ENCODE measurements at regions not wholly inside any gene's neighbourhood (a gene's known extent, or its start where the extent isn't known, plus 50 kb on each side); places are given as distances from the start of the nearest gene placed in this dataset.

DNA sequence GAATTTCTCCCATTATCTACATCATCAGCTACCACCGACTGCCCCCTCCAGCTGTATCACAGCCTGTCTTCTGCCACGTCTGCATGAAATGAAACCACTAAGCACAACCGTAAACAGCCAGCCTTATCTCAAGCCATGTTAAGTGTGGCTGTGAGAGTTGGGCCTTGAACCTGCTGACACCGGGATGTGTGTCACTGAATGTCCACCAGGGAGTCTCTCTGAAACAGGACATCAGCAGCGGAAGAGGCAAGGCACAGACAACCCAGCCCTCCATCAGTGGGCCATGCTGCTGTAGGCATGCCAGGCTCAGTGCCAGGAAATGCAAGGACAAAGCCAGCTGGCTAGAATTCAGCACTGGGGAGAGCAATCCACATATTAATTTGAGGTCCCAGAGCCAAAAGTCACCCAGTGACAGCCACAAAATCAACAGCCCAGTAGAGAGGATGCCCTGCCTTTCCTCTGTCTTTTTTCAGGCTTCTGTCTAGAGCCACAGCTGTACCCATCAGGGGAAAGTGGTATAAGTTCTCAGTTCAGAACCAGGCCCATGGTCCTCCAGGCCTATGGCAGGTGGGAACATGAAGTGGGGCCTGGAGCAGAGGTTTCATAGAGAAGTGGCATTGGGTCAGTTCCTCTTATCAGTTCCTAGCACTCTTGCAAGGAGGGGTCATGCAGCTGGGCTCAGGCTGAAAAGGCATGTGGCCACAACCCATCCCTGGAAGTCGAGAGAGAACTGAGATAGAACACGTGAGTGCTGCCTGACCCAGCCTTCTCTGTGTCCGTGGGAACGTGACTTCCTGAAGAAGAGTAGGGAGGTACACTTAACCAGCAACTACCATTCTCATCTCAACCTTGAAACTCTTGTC is 199.4 kb downstream of the ESM1 start:
- TF ChIP-seq CTCF (IDR thresholded peaks at IDR 0.05): no peak
- DNase-seq (peak; percentile 47), ATAC-seq (ENCODE audit: low read depth) (peak; percentile 90)
- Mint-ChIP-seq H3K4me3 (no peak overlapping the region), H3K27me3 (no peaks in the 10 kb centered on the region), H3K4me1 (peaks cover 32% of the 10 kb centered on the region), H3K9me3 (no peaks in the 10 kb centered on the region), H3K36me3 (ENCODE audit: low read depth) (no peaks in the 10 kb centered on the region), H3K27ac (peak overlapping the region; percentile 88)
- intact Hi-C loops (cut with micrococcal nuclease): loop anchor here (1.0 to 2.0 kb wide), 6 partner anchors 13 to 269 kb away; partner anchors contain the start of gene SNX18
- ChIA-PET POLR2A (interaction anchor here (0.6 to 2.0 kb wide), 10 partner anchors 13 to 139 kb away, joined by 3 to 16 read pairs (median 6); no protein-coding TSS in a partner anchor), CTCF (interaction anchor here (1.2 to 1.7 kb wide), 3 partner anchors 22 to 269 kb away, joined by 4 to 6 read pairs (median 5); partner anchors contain the start of gene SNX18)

DNA sequence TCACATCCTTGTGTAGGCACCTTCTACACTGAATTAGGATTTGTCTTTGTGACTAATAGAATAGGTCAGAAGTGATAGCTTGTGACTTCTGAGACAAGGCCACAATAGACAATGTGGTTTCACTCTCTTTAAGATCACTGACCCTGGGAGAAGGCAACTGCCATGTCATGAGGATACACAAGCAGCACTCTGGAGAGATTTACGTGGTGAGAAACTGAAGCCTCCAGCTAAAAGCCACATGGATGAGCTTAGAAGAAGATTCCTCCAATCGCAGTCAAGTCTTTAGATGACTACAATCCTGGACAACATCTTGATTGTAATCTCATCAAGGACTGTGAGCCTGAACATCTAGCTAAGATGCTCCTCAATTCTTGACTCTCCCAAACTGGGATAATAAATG is 206.6 kb downstream of the ESM1 start:
- intact Hi-C loops (cut with micrococcal nuclease): no loop called here
- H3K36me3 Mint-ChIP-seq (ENCODE audit: low read depth): no peaks in the 10 kb centered on the region
- no peak for TF ChIP-seq CTCF (IDR thresholded peaks at IDR 0.05)
- ChIA-PET CTCF (interaction anchor here (0.7 kb wide), 1 partner anchor 263 kb away, joined by 3 read pairs; no protein-coding TSS in a partner anchor), POLR2A (no interaction called here)
- DNase-seq: no peak
- peaks cover 24% of the 10 kb centered on the region for H3K4me1 Mint-ChIP-seq
- H3K9me3 Mint-ChIP-seq: no peaks in the 10 kb centered on the region
- no peak overlapping the region for H3K4me3 Mint-ChIP-seq
- H3K27ac Mint-ChIP-seq: no peak overlapping the region
- ATAC-seq (ENCODE audit: low read depth): no peak
- H3K27me3 Mint-ChIP-seq: no peaks in the 10 kb centered on the region

GRCh38 chr5:54775645-54776044 is 209.7 kb downstream of the ESM1 start:
- ChIA-PET POLR2A (no interaction called here), CTCF (interaction anchor here (0.9 kb wide), 1 partner anchor 92 kb away, joined by 3 read pairs; no protein-coding TSS in a partner anchor)
- TF ChIP-seq CTCF (IDR thresholded peaks at IDR 0.05): no peak
- intact Hi-C loops (cut with micrococcal nuclease): no loop called here
- H3K4me1 Mint-ChIP-seq: peaks cover 53% of the 10 kb centered on the region
- DNase-seq: no peak
- H3K4me3 Mint-ChIP-seq: no peak overlapping the region
- H3K27me3 Mint-ChIP-seq: no peaks in the 10 kb centered on the region
- peak overlapping the region; percentile 25 for H3K27ac Mint-ChIP-seq
- no peaks in the 10 kb centered on the region for H3K9me3 Mint-ChIP-seq
- no peaks in the 10 kb centered on the region for H3K36me3 Mint-ChIP-seq (ENCODE audit: low read depth)
- ATAC-seq (ENCODE audit: low read depth): no peak

GRCh38 chr5:54774281-54775170 is 210.9 kb downstream of the ESM1 start:
- Mint-ChIP-seq H3K9me3 (no peaks in the 10 kb centered on the region), H3K27me3 (no peaks in the 10 kb centered on the region), H3K27ac (no peak overlapping the region), H3K4me3 (no peak overlapping the region), H3K4me1 (peaks cover 62% of the 10 kb centered on the region), H3K36me3 (ENCODE audit: low read depth) (no peaks in the 10 kb centered on the region)
- intact Hi-C loops (cut with micrococcal nuclease): loop anchor here (5.0 kb wide), 3 partner anchors 58 to 257 kb away; partner anchors contain the start of gene SNX18
- no peak for TF ChIP-seq CTCF (IDR thresholded peaks at IDR 0.05)
- no peak for DNase-seq
- POLR2A ChIA-PET: interaction anchor here (1.3 kb wide), 1 partner anchor 10 kb away, joined by 7 read pairs; no protein-coding TSS in a partner anchor
- CTCF ChIA-PET: interaction anchor here (0.9 to 2.3 kb wide), 3 partner anchors 10 to 93 kb away, joined by 3 to 6 read pairs (median 6); no protein-coding TSS in a partner anchor
- ATAC-seq (ENCODE audit: low read depth): peak; percentile 16

Measured in activated B cell treated with CpG ODN at 0.5 μM for 24 hours (primary cell).